ENCODE measurements at regions not wholly inside any gene's neighbourhood (a gene's known extent, or its start where the extent isn't known, plus 50 kb on each side); places are given as distances from the start of the nearest gene placed in this dataset.

- H3K27me3 Mint-ChIP-seq = no peaks in the 10 kb centered on the region
- no peaks in the 10 kb centered on the region for H3K9me3 Mint-ChIP-seq (ENCODE audit: low read depth)
- H3K4me3 Mint-ChIP-seq (ENCODE audit: low read depth) = no peak overlapping the region
- no peak for DNase-seq (ENCODE audit: low spot score, unreplicated experiment)
- H3K36me3 Mint-ChIP-seq (ENCODE audit: insufficient read depth) = no peaks in the 10 kb centered on the region
- H3K4me1 Mint-ChIP-seq (ENCODE audit: low read depth) = no peaks in the 10 kb centered on the region
- H3K27ac Mint-ChIP-seq = no peak overlapping the region
- no peak for TF ChIP-seq CTCF (IDR thresholded peaks at IDR 0.05; ENCODE audit: unreplicated experiment)
These were observed 525.8 kb upstream of the FTMT start for GRCh38 chr5:121325930-121326329.

GRCh38 chr5:121350181-121350930 is 501.3 kb upstream of the FTMT start:
- no peaks in the 10 kb centered on the region for H3K4me1 Mint-ChIP-seq (ENCODE audit: low read depth)
- H3K36me3 Mint-ChIP-seq (ENCODE audit: insufficient read depth) = no peaks in the 10 kb centered on the region
- no peaks in the 10 kb centered on the region for H3K27me3 Mint-ChIP-seq
- no peaks in the 10 kb centered on the region for H3K9me3 Mint-ChIP-seq (ENCODE audit: low read depth)
- no peak overlapping the region for H3K4me3 Mint-ChIP-seq (ENCODE audit: low read depth)
- no peak overlapping the region for H3K27ac Mint-ChIP-seq
- DNase-seq (ENCODE audit: low spot score, unreplicated experiment) = no peak
- no peak for TF ChIP-seq CTCF (IDR thresholded peaks at IDR 0.05; ENCODE audit: unreplicated experiment)

DNA sequence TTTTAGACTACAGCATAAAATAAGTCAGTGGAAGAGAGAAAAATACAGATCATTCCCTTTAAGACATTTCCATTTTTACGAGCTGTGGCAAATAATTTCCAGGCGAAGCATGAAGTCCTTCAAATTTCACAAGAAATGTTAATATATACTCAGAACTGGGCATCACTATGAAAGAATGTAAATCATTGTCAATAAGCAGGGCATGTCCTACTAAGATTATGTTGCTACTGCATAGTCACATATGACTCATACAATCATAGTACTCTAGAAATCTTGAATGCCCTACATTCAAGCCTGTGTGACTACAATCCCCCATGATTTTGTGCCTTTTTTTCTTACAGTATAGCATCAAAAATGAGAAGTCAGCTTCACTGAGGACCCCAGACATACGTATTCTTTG is 485.2 kb upstream of the FTMT start:
- no peak for TF ChIP-seq CTCF (IDR thresholded peaks at IDR 0.05; ENCODE audit: unreplicated experiment)
- Mint-ChIP-seq H3K27me3 (no peaks in the 10 kb centered on the region), H3K4me3 (ENCODE audit: low read depth) (no peak overlapping the region), H3K9me3 (ENCODE audit: low read depth) (no peaks in the 10 kb centered on the region), H3K27ac (no peak overlapping the region), H3K36me3 (ENCODE audit: insufficient read depth) (no peaks in the 10 kb centered on the region), H3K4me1 (ENCODE audit: low read depth) (peaks cover 2% of the 10 kb centered on the region)
- no peak for DNase-seq (ENCODE audit: low spot score, unreplicated experiment)

GRCh38 chr5:121373371-121373770 is 478.3 kb upstream of the FTMT start:
- Mint-ChIP-seq H3K27ac (no peak overlapping the region), H3K36me3 (ENCODE audit: insufficient read depth) (no peaks in the 10 kb centered on the region), H3K27me3 (no peaks in the 10 kb centered on the region), H3K4me1 (ENCODE audit: low read depth) (peaks cover 2% of the 10 kb centered on the region), H3K9me3 (ENCODE audit: low read depth) (no peaks in the 10 kb centered on the region), H3K4me3 (ENCODE audit: low read depth) (no peak overlapping the region)
- TF ChIP-seq CTCF (IDR thresholded peaks at IDR 0.05; ENCODE audit: unreplicated experiment) = no peak
- no peak for DNase-seq (ENCODE audit: low spot score, unreplicated experiment)

GRCh38 chr5:121377461-121377860 is 474.2 kb upstream of the FTMT start:
- no peak overlapping the region for H3K27ac Mint-ChIP-seq
- no peaks in the 10 kb centered on the region for H3K9me3 Mint-ChIP-seq (ENCODE audit: low read depth)
- H3K36me3 Mint-ChIP-seq (ENCODE audit: insufficient read depth) = no peaks in the 10 kb centered on the region
- no peaks in the 10 kb centered on the region for H3K27me3 Mint-ChIP-seq
- no peaks in the 10 kb centered on the region for H3K4me1 Mint-ChIP-seq (ENCODE audit: low read depth)
- no peak for TF ChIP-seq CTCF (IDR thresholded peaks at IDR 0.05; ENCODE audit: unreplicated experiment)
- DNase-seq (ENCODE audit: low spot score, unreplicated experiment) = no peak
- no peak overlapping the region for H3K4me3 Mint-ChIP-seq (ENCODE audit: low read depth)

Data from progenitor cell of endocrine pancreas (in vitro differentiated cells).